ENCODE measurements at regions not wholly inside any gene's neighbourhood (a gene's known extent, or its start where the extent isn't known, plus 50 kb on each side); places are given as distances from the start of the nearest gene placed in this dataset.

GRCh38 chr3:59653405-59654122 is 603.7 kb upstream of the CFAP20DC start:
- TF ChIP-seq, protein P1, sequence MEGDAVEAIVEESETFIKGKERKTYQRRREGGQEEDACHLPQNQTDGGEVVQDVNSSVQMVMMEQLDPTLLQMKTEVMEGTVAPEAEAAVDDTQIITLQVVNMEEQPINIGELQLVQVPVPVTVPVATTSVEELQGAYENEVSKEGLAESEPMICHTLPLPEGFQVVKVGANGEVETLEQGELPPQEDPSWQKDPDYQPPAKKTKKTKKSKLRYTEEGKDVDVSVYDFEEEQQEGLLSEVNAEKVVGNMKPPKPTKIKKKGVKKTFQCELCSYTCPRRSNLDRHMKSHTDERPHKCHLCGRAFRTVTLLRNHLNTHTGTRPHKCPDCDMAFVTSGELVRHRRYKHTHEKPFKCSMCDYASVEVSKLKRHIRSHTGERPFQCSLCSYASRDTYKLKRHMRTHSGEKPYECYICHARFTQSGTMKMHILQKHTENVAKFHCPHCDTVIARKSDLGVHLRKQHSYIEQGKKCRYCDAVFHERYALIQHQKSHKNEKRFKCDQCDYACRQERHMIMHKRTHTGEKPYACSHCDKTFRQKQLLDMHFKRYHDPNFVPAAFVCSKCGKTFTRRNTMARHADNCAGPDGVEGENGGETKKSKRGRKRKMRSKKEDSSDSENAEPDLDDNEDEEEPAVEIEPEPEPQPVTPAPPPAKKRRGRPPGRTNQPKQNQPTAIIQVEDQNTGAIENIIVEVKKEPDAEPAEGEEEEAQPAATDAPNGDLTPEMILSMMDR (IDR thresholded peaks at IDR 0.05; ENCODE audit: extremely low read depth, missing control alignments), result no peak

GRCh38 chr3:59644479-59645402 is 594.9 kb upstream of the CFAP20DC start:
- TF ChIP-seq, protein P1 (IDR thresholded peaks at IDR 0.05; ENCODE audit: extremely low read depth, missing control alignments), result no peak
- no peak for DNase-seq (ENCODE audit: low spot score)

More at GRCh38 chr3:59653405-59654122, 603.7 kb upstream of the CFAP20DC start:
- no peak for DNase-seq (ENCODE audit: low spot score)

DNA sequence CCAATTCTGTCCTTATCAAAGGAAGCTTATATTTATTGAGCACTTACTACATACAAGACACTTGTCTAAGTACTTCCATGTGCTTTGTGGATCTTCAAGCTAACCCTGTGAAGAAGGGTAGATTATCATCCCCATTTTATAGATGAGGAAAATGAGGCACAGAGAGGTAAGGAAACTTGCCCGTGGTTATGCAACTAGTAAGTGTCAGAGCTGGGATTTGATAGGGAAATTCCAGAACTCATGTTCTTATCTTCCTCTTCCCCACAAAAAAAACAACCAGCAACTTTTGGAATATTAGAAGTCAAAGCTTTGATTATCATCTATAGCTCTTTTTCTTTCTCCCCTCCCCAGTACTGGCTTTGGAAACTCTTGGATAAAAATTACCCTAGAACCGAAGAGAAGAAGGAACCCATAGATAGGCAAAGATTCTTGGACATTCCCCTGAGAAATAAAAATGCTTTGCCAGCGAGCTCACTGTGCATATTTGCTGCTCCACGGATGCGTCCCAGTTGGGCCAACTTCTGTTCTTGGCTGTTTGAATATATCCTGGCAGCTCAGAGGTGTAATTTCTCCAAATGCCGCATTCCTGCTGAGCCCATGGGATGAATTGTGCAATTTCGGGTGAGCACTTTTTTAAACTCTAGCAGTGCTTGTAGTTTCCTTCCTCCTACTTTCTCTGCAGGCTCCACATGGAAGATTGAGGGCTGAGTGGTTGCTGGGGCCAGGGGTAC is 591.5 kb upstream of the CFAP20DC start:
- TF ChIP-seq, protein P1 (IDR thresholded peaks at IDR 0.05; ENCODE audit: extremely low read depth, missing control alignments), result no peak

DNA sequence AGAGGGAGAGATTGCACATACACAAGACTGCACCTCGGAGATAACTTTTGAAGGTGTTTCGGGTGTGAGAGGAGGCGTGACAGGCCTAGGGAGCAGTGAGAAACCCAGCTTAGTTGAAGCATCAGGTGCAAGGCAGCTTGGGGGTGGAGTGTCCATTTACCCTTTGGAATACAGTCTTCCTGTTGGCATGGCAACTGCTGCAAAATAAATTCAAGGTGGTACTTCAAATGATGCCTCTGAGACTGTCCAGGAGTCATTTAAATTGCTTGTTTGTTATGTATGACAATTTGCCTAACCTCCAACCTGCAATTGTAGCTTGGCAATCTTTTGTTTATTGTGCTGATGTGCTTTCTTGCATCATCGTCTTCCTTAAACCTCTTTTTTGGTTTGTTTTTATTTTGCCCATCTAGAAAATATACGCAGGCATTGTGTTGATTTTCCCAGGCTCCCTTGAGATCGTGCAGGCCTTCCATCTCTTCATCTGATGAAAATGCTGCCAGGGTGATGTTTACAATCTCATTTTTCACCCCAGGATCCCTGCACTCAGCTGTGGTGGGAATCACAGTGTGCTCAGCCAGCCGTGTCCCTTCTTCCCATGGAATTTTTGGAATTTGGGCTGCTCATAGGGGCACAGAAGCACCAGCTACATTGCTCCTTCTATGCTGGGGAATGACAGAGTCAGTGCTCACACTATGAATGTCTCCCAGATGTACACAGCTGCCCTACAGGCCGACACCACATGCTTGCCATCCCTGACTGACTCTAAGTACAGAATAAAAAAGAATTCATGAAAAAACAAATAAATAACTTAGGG is 583.1 kb upstream of the CFAP20DC start:
- TF ChIP-seq, protein P1 (IDR thresholded peaks at IDR 0.05; ENCODE audit: extremely low read depth, missing control alignments), result no peak
- DNase-seq (ENCODE audit: low spot score), result no peak

More for the DNA sequence above, 591.5 kb upstream of the CFAP20DC start:
- DNase-seq (ENCODE audit: low spot score), result no peak

GRCh38 chr3:59631482-59631881 is 581.7 kb upstream of the CFAP20DC start:
- DNase-seq (ENCODE audit: low spot score), result no peak
- TF ChIP-seq, protein P1 (IDR thresholded peaks at IDR 0.05; ENCODE audit: extremely low read depth, missing control alignments), result no peak

- TF ChIP-seq, protein P1 (IDR thresholded peaks at IDR 0.05; ENCODE audit: extremely low read depth, missing control alignments), result no peak
- no peak for DNase-seq (ENCODE audit: low spot score)
Measured at GRCh38 chr3:59621037-59621436, 571.2 kb upstream of the CFAP20DC start.

Measured in GM20000 (cell line).